ENCODE measurements at regions not wholly inside any gene's neighbourhood (a gene's known extent, or its start where the extent isn't known, plus 50 kb on each side); places are given as distances from the start of the nearest gene placed in this dataset.
"Not testable (repeated sequence)": the region's sequence is repeated elsewhere in the genome, so short reads cannot be mapped to it uniquely, and the experiment has no call there.

GRCh38 chr2:185274718-185275484, 463.7 kb upstream of the FSIP2 start:
- DNase-seq: no peak

GRCh38 chr2:185275979-185276378, 462.6 kb upstream of the FSIP2 start:
- DNase-seq: not testable (repeated sequence)

- no peak for DNase-seq
Observed at GRCh38 chr2:185278761-185279160, 459.8 kb upstream of the FSIP2 start.

- DNase-seq: no peak
Observed at GRCh38 chr2:185279999-185280398, 458.6 kb upstream of the FSIP2 start.

GRCh38 chr2:185284696-185285095, 453.9 kb upstream of the FSIP2 start:
- DNase-seq: no peak

- DNase-seq: not testable (repeated sequence)
Observed at GRCh38 chr2:185290012-185290411, 448.6 kb upstream of the FSIP2 start.

GRCh38 chr2:185291035-185291647, 447.5 kb upstream of the FSIP2 start:
- no peak for DNase-seq

GRCh38 chr2:185299867-185300266, 438.7 kb upstream of the FSIP2 start:
- DNase-seq: no peak

GRCh38 chr2:185306119-185306518, 432.5 kb upstream of the FSIP2 start:
- no peak for DNase-seq

GRCh38 chr2:185316383-185316782, 422.2 kb upstream of the FSIP2 start:
- no peak for DNase-seq

- no peak for DNase-seq
Observed at GRCh38 chr2:185318271-185318724, 420.3 kb upstream of the FSIP2 start.

- DNase-seq: no peak
Observed at GRCh38 chr2:185335879-185336278, 402.7 kb upstream of the FSIP2 start.

- DNase-seq: no peak
Observed at GRCh38 chr2:185337033-185337432, 401.6 kb upstream of the FSIP2 start.

- no peak for DNase-seq
Observed at GRCh38 chr2:185338104-185338503, 400.5 kb upstream of the FSIP2 start.

- DNase-seq: no peak
Observed at GRCh38 chr2:185347445-185347844, 391.2 kb upstream of the FSIP2 start.

GRCh38 chr2:185360776-185361175, 377.8 kb upstream of the FSIP2 start:
- no peak for DNase-seq

GRCh38 chr2:185372188-185372587, 366.4 kb upstream of the FSIP2 start:
- DNase-seq: no peak

- DNase-seq: no peak
Observed at GRCh38 chr2:185373229-185373628, 365.4 kb upstream of the FSIP2 start.

GRCh38 chr2:185374878-185375277, 363.7 kb upstream of the FSIP2 start:
- DNase-seq: no peak

GRCh38 chr2:185375731-185376130, 362.9 kb upstream of the FSIP2 start:
- no peak for DNase-seq

GRCh38 chr2:185381631-185382030, 357.0 kb upstream of the FSIP2 start:
- DNase-seq: no peak

GRCh38 chr2:185384822-185385560, 353.6 kb upstream of the FSIP2 start:
- no peak for DNase-seq

GRCh38 chr2:185388226-185388625, 350.4 kb upstream of the FSIP2 start:
- no peak for DNase-seq

- no peak for DNase-seq
Observed at GRCh38 chr2:185391543-185391942, 347.1 kb upstream of the FSIP2 start.
